IPS-18c (cell line): ENCODE measurements at regions not wholly inside any gene's neighbourhood (a gene's known extent, or its start where the extent isn't known, plus 50 kb on each side); places are given as distances from the start of the nearest gene placed in this dataset.

Experiments used
- H3K4me3 ChIP-seq: 2 replicates; pipeline ENCODE4 v1.7.0; 2013; ENCODE audit warnings: low read depth, mild to moderate bottlenecking, low read length, moderate library complexity; ENCODE audit not compliant: insufficient read depth
- H3K9me3 ChIP-seq: one replicate; pipeline ENCODE4 v1.6.1; 2013; ENCODE audit warnings: mild to moderate bottlenecking, low read length, moderate library complexity; ENCODE audit not compliant: control insufficient read depth, insufficient read depth

DNA sequence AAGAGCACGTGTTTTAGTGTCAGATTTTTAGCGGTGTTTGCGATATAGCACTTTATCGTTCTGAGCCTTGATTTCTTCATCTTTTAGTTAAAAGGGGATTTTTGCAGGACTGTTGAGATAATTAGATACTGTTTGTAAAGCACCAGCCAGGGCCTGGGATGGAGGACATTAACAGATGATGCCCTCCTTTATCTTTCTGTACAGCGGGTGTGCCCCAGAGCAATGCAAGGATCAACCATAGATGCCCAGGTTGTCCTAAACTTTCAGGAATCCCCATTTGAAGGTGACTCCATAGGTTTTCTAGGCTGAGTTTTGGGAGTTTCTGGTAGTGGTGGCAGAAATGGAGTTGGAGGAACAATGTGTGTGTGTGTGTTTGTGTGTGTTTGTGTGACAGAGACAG lies 97.0 kb upstream of the SPRED2 start:
- H3K9me3 ChIP-seq, result no peaks in the 10 kb centered on the region
- no peak overlapping the region for H3K4me3 ChIP-seq

DNA sequence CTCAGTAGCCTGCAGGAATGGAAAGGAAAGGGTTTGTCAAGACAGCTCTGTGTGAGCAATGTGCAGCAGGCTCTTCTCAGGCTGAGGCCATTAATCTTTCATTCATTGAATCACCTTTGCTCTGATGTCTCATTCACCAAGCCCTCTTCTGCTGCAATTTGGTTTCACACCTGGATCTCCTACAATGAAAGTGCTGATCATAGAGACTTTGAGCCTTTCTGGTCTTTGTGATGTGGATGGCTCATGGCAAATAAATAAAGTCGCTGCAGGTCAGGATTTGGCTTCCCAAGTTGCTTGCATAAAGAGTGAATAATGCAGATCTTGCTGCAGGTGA lies 95.8 kb upstream of the SPRED2 start:
- no peak overlapping the region for H3K4me3 ChIP-seq
- no peaks in the 10 kb centered on the region for H3K9me3 ChIP-seq

- no peak overlapping the region for H3K4me3 ChIP-seq
Measured at GRCh38 chr2:65527451-65528240, 95.2 kb upstream of the SPRED2 start.

GRCh38 chr2:65525616-65526231 lies 93.3 kb upstream of the SPRED2 start:
- no peak overlapping the region for H3K4me3 ChIP-seq
- no peaks in the 10 kb centered on the region for H3K9me3 ChIP-seq

More at GRCh38 chr2:65527451-65528240, 95.2 kb upstream of the SPRED2 start:
- no peaks in the 10 kb centered on the region for H3K9me3 ChIP-seq

GRCh38 chr2:65522922-65523321 lies 90.5 kb upstream of the SPRED2 start:
- Histone ChIP-seq H3K4me3 (no peak overlapping the region), H3K9me3 (no peaks in the 10 kb centered on the region)

- Histone ChIP-seq H3K9me3 (no peaks in the 10 kb centered on the region), H3K4me3 (no peak overlapping the region)
Measured at GRCh38 chr2:65518751-65519150, 86.4 kb upstream of the SPRED2 start.

- Histone ChIP-seq H3K4me3 (no peak overlapping the region), H3K9me3 (no peaks in the 10 kb centered on the region)
Measured at GRCh38 chr2:65514555-65515195, 82.3 kb upstream of the SPRED2 start.

DNA sequence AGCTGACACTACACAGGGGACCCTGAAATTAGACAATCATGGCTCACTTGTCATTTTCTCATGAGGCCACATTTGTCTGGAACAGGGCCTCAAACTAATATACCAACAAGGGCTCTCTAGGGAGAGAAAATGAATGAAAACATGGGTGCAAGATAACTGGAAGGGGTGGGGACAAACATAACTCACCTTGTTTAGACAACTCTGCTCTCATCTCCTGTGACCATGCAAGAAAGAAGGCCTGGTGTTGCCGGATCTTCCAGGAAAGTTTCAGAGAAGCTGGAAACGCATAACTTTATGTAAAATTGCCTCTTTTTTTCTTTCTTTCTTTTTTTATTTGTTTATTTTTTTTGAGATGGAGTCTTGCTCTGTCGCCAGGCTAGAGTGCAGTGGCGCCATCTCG lies 80.4 kb upstream of the SPRED2 start:
- no peaks in the 10 kb centered on the region for H3K9me3 ChIP-seq

DNA sequence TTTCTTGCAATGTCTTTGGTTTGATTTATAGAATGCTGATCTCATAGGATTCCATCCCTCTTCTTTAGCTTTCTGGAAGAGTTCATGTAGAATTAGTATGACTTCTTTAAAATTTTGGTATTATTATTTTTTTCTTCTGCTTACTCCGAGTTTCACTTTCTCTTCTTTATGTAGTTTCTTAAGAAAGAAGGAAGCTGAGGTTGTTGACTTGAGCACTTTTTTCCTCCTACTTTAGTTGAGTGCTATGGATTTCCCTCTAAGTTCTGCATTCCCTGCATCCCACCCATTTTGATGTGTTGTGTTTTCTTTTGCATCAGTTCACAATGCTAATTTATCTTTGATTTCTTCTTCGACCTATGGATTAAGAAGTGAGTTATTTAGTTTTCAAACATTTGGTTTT lies 78.9 kb upstream of the SPRED2 start:
- no peak overlapping the region for H3K4me3 ChIP-seq
- no peaks in the 10 kb centered on the region for H3K9me3 ChIP-seq

More for the DNA sequence above, 80.4 kb upstream of the SPRED2 start:
- H3K4me3 ChIP-seq, result no peak overlapping the region

GRCh38 chr2:65508225-65508624 lies 75.8 kb upstream of the SPRED2 start:
- Histone ChIP-seq H3K9me3 (no peaks in the 10 kb centered on the region), H3K4me3 (no peak overlapping the region)

GRCh38 chr2:65507102-65508069 lies 75.0 kb upstream of the SPRED2 start:
- H3K4me3 ChIP-seq, result no peak overlapping the region
- no peaks in the 10 kb centered on the region for H3K9me3 ChIP-seq

- no peak overlapping the region for H3K4me3 ChIP-seq
- no peaks in the 10 kb centered on the region for H3K9me3 ChIP-seq
Measured at GRCh38 chr2:65504814-65505697, 72.7 kb upstream of the SPRED2 start.

DNA sequence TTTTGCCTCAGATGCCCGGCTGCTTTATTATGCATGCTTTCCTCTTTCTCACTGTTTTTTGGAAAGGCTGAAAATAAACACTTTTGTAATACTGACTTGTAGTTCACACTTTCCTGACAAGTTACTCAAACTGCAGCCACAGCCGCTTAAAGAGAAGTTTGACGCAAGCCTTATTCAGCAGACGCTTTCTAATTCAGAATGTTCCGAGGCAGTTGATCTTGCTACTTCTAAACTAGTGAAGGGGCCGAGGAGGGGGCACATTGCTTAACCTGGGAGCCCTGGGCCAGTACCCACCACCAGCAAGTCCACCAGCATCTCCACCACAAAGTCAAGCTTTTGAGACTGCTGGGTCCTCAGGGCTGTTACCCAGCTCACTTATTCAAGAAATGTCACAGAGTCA lies 71.8 kb upstream of the SPRED2 start:
- Histone ChIP-seq H3K4me3 (no peak overlapping the region), H3K9me3 (no peaks in the 10 kb centered on the region)

- no peaks in the 10 kb centered on the region for H3K9me3 ChIP-seq
- H3K4me3 ChIP-seq, result no peak overlapping the region
Measured at GRCh38 chr2:65503746-65504145, 71.3 kb upstream of the SPRED2 start.

- H3K9me3 ChIP-seq, result no peaks in the 10 kb centered on the region
Measured at GRCh38 chr2:65501836-65502235, 69.4 kb upstream of the SPRED2 start.

DNA sequence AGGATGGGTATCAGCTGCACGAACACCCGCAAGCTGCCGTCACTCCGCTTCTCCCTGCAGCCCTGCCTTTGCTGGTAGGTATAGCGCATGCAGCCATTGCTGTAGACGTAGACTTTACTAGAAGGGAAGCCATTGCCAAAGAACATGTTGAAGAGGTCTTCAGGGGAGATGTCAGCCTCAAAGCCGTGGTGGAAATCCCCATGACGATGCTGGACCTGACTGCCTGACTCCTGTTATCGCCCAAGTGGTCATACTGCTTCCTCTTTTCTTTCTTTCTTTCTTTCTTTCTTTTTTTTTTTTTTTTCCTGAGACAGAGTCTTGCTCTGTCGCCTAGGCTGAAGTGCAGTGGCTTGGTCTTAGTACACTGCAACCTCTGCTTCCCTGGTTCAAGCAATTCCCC lies 68.7 kb upstream of the SPRED2 start:
- Histone ChIP-seq H3K9me3 (no peaks in the 10 kb centered on the region), H3K4me3 (no peak overlapping the region)

More at GRCh38 chr2:65501836-65502235, 69.4 kb upstream of the SPRED2 start:
- H3K4me3 ChIP-seq, result no peak overlapping the region
